ENCODE measurements at regions not wholly inside any gene's neighbourhood (a gene's known extent, or its start where the extent isn't known, plus 50 kb on each side); places are given as distances from the start of the nearest gene placed in this dataset.

GRCh38 chr2:215851696-215852095 is 161.7 kb downstream of the MREG start:
- intact Hi-C loops (cut with micrococcal nuclease): no loop called here
- no peak overlapping the region for H3K9ac ChIP-seq (ENCODE audit: insufficient read depth in 1 of 2, low read depth in 2 of 2, low read length in 2 of 2)

More at GRCh38 chr2:215851696-215852095, 161.7 kb downstream of the MREG start:
- Histone ChIP-seq H3K27ac (ENCODE audit: extremely low read depth, low read depth, low read length) (no peak overlapping the region), H3K27me3 (ENCODE audit: control insufficient read depth in 2 of 2, insufficient read depth in 2 of 2, low read length in 2 of 2) (no peaks in the 10 kb centered on the region), H3K9me1 (ENCODE audit: control insufficient read depth, insufficient read depth, low read length) (no peaks in the 10 kb centered on the region), H3K36me3 (ENCODE audit: control insufficient read depth, insufficient read depth, low read length) (no peaks in the 10 kb centered on the region), H3K79me2 (ENCODE audit: control insufficient read depth, insufficient read depth, low read length) (no peaks in the 10 kb centered on the region), H3K4me1 (replicated peaks in 1 of 2; ENCODE audit: control insufficient read depth in 2 of 2, insufficient read depth in 2 of 2, low read length in 2 of 2) (no peaks in the 10 kb centered on the region), H3K4me3 (no peak overlapping the region), H2AFZ (ENCODE audit: low read depth, low read length) (no peak overlapping the region), H3K4me2 (ENCODE audit: insufficient read depth, low read length) (no peak overlapping the region), H4K20me1 (replicated peaks; ENCODE audit: control insufficient read depth, insufficient read depth, low read length) (no peaks in the 10 kb centered on the region), H3K9me3 (replicated peaks; ENCODE audit: control insufficient read depth, insufficient read depth, low read depth, low read length) (no peaks in the 10 kb centered on the region)
- ChIA-PET CTCF (ENCODE audit: low intra/inter-chr PET ratio) (no interaction called here), POLR2A (no interaction called here)
- DNase-seq (ENCODE audit: extremely low read depth in 1 of 4, low spot score in 3 of 4) (no peak), ATAC-seq (no peak), FAIRE-seq (no peak)
- no TSS peak for BruUV-seq (replicated peaks)
- TF ChIP-seq ZNF655 (CRISPR knock-in tag; IDR thresholded peaks at IDR 0.05) (no peak), ZC3H8 (IDR thresholded peaks at IDR 0.05) (no peak), HCFC1 (IDR thresholded peaks at IDR 0.05; ENCODE audit: low read depth, low read length) (no peak), BCOR (IDR thresholded peaks at IDR 0.05) (no peak), EGR1 (conservative IDR thresholded peaks at IDR 0.05) (no peak), ARID1B (IDR thresholded peaks at IDR 0.05) (no peak), GTF2A2 (tag; IDR thresholded peaks at IDR 0.05) (no peak), HIVEP1 (CRISPR knock-in tag; IDR thresholded peaks at IDR 0.05) (no peak), ZNF395 (CRISPR knock-in tag; IDR thresholded peaks at IDR 0.05) (no peak)
- in situ Hi-C loops (cut with MboI): no loop called here
